ENCODE measurements at regions not wholly inside any gene's neighbourhood (a gene's known extent, or its start where the extent isn't known, plus 50 kb on each side); places are given as distances from the start of the nearest gene placed in this dataset.

DNA sequence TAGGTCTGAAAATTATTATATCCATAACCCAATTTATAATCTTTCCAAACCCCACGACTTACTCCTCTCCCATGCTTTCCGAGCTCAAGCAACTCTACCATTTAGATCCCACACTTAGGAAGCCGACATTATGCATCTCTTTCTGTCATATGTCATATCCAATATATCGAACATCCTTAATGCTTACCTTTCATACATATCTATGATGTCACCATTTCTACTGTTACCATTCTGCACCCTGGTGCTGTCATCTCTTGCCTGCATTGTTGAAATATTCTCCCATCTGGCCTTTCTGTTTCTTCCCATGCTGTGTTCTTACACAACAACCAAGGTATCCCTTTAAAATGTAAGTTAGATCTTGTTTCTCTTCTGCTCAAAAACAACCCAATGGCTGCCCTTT is 127.1 kb upstream of the MC4R start (continued):
- TF ChIP-seq, protein P1, sequence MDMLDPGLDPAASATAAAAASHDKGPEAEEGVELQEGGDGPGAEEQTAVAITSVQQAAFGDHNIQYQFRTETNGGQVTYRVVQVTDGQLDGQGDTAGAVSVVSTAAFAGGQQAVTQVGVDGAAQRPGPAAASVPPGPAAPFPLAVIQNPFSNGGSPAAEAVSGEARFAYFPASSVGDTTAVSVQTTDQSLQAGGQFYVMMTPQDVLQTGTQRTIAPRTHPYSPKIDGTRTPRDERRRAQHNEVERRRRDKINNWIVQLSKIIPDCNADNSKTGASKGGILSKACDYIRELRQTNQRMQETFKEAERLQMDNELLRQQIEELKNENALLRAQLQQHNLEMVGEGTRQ (IDR thresholded peaks at IDR 0.05; ENCODE audit: low read length) = no peak
- no peak for TF ChIP-seq CREB1 (IDR thresholded peaks at IDR 0.05)
- no peak for TF ChIP-seq EGR1 (IDR thresholded peaks at IDR 0.05; ENCODE audit: borderline replicate concordance, low read depth, low read length)
- TF ChIP-seq RXRA (IDR thresholded peaks at IDR 0.05; ENCODE audit: insufficient read depth, low read depth, low read length) = no peak

Measured in H1 (cell line).